Activated CD4-positive, alpha-beta memory T cell treated with anti-CD3 and anti-CD28 coated beads, Interleukin-2, amount 10 ng/mL, durations not matched to agents 7 days and 5 days (primary cell): ENCODE measurements at regions not wholly inside any gene's neighbourhood (a gene's known extent, or its start where the extent isn't known, plus 50 kb on each side); places are given as distances from the start of the nearest gene placed in this dataset.
"Not testable (repeated sequence)": the region's sequence is repeated elsewhere in the genome, so short reads cannot be mapped to it uniquely, and the experiment has no call there.

Experiments used
- CTCF ChIA-PET: fragments of 350-600 bp; sonication (Branson Sonifier 250); formaldehyde crosslinking; loops from one replicate; lab custom pipeline; 2021; ENCODE audit warnings: antibody characterized with exemption, inconsistent platforms; lab: Charles Lee
- POLR2A ChIA-PET: fragments of 350-600 bp; sonication (Branson Sonifier 250); formaldehyde crosslinking; loops from one replicate; lab custom pipeline; 2021; ENCODE audit warnings: antibody characterized with exemption; lab: Charles Lee
- DNase-seq: peaks from one replicate; pipeline ENCODE4 v3.0.0-alpha.2; 2020
- H3K27ac Mint-ChIP-seq: one replicate; pipeline ENCODE4 v1.8.0; 2021; ENCODE audit warnings: mild to moderate bottlenecking, mixed read lengths
- H3K27me3 Mint-ChIP-seq: one replicate; pipeline ENCODE4 v1.8.0; 2021; ENCODE audit warnings: mixed read lengths
- H3K36me3 Mint-ChIP-seq: one replicate; pipeline ENCODE4 v1.8.0; 2021; ENCODE audit warnings: low read depth, mixed read lengths
- H3K4me1 Mint-ChIP-seq: one replicate; pipeline ENCODE4 v1.8.0; 2021; ENCODE audit warnings: mixed read lengths
- H3K4me3 Mint-ChIP-seq: one replicate; pipeline ENCODE4 v1.8.0; 2021; ENCODE audit warnings: mild to moderate bottlenecking, mixed read lengths
- H3K9me3 Mint-ChIP-seq: one replicate; pipeline ENCODE4 v1.8.0; 2021; ENCODE audit warnings: mixed read lengths

- POLR2A ChIA-PET: no interaction called here
- Mint-ChIP-seq H3K4me3 (no peak overlapping the region), H3K4me1 (no peaks in the 10 kb centered on the region), H3K9me3 (no peaks in the 10 kb centered on the region), H3K27me3 (no peaks in the 10 kb centered on the region), H3K27ac (no peak overlapping the region), H3K36me3 (no peaks in the 10 kb centered on the region)
- no peak for DNase-seq
- CTCF ChIA-PET: no interaction called here
These were observed 115.6 kb upstream of the METAP2 start for GRCh38 chr12:95358111-95359083.

- ChIA-PET CTCF (no interaction called here), POLR2A (no interaction called here)
- no peak overlapping the region for H3K27ac Mint-ChIP-seq
- no peak overlapping the region for H3K4me3 Mint-ChIP-seq
- no peaks in the 10 kb centered on the region for H3K36me3 Mint-ChIP-seq
- DNase-seq: no peak
- no peaks in the 10 kb centered on the region for H3K9me3 Mint-ChIP-seq
- H3K4me1 Mint-ChIP-seq: no peaks in the 10 kb centered on the region
- no peaks in the 10 kb centered on the region for H3K27me3 Mint-ChIP-seq
These were observed 108.0 kb upstream of the METAP2 start for GRCh38 chr12:95365912-95366311.

- POLR2A ChIA-PET: no interaction called here
- H3K4me3 Mint-ChIP-seq: no peak overlapping the region
- DNase-seq: no peak
- H3K27me3 Mint-ChIP-seq: no peaks in the 10 kb centered on the region
- CTCF ChIA-PET: no interaction called here
- no peaks in the 10 kb centered on the region for H3K9me3 Mint-ChIP-seq
- H3K36me3 Mint-ChIP-seq: no peaks in the 10 kb centered on the region
- H3K4me1 Mint-ChIP-seq: no peaks in the 10 kb centered on the region
- no peak overlapping the region for H3K27ac Mint-ChIP-seq
These were observed 105.0 kb upstream of the METAP2 start for GRCh38 chr12:95368931-95369330.

- CTCF ChIA-PET: no interaction called here
- Mint-ChIP-seq H3K4me1 (no peaks in the 10 kb centered on the region), H3K9me3 (no peaks in the 10 kb centered on the region), H3K27ac (no peak overlapping the region), H3K27me3 (no peaks in the 10 kb centered on the region), H3K4me3 (no peak overlapping the region), H3K36me3 (no peaks in the 10 kb centered on the region)
- DNase-seq: no peak
- POLR2A ChIA-PET: no interaction called here
These were observed 102.4 kb upstream of the METAP2 start for GRCh38 chr12:95371571-95371970.

GRCh38 chr12:95379481-95379880, 94.5 kb upstream of the METAP2 start:
- POLR2A ChIA-PET, H3K27ac Mint-ChIP-seq, H3K4me1 Mint-ChIP-seq, H3K9me3 Mint-ChIP-seq, H3K27me3 Mint-ChIP-seq, H3K4me3 Mint-ChIP-seq, DNase-seq, H3K36me3 Mint-ChIP-seq, CTCF ChIA-PET: not testable (repeated sequence)

GRCh38 chr12:95380334-95380733, 93.6 kb upstream of the METAP2 start:
- H3K4me1 Mint-ChIP-seq, H3K9me3 Mint-ChIP-seq, DNase-seq, CTCF ChIA-PET, H3K27ac Mint-ChIP-seq, H3K27me3 Mint-ChIP-seq, H3K4me3 Mint-ChIP-seq, POLR2A ChIA-PET, H3K36me3 Mint-ChIP-seq: not testable (repeated sequence)

- no peak for DNase-seq
- ChIA-PET POLR2A (no interaction called here), CTCF (no interaction called here)
- Mint-ChIP-seq H3K27ac (no peak overlapping the region), H3K9me3 (no peaks in the 10 kb centered on the region), H3K4me3 (no peak overlapping the region), H3K36me3 (no peaks in the 10 kb centered on the region), H3K27me3 (no peaks in the 10 kb centered on the region), H3K4me1 (no peaks in the 10 kb centered on the region)
These were observed 92.8 kb upstream of the METAP2 start for GRCh38 chr12:95380997-95381786.

GRCh38 chr12:95383920-95384319, 90.0 kb upstream of the METAP2 start:
- H3K4me3 Mint-ChIP-seq, H3K9me3 Mint-ChIP-seq, CTCF ChIA-PET, POLR2A ChIA-PET, H3K36me3 Mint-ChIP-seq, H3K27ac Mint-ChIP-seq, H3K27me3 Mint-ChIP-seq, H3K4me1 Mint-ChIP-seq, DNase-seq: not testable (repeated sequence)

GRCh38 chr12:95384785-95385184, 89.2 kb upstream of the METAP2 start:
- CTCF ChIA-PET: no interaction called here
- Mint-ChIP-seq H3K9me3 (no peaks in the 10 kb centered on the region), H3K27me3 (no peaks in the 10 kb centered on the region), H3K27ac (no peak overlapping the region), H3K4me3 (no peak overlapping the region), H3K36me3 (no peaks in the 10 kb centered on the region), H3K4me1 (no peaks in the 10 kb centered on the region)
- POLR2A ChIA-PET: no interaction called here
- DNase-seq: no peak

GRCh38 chr12:95385246-95386035, 88.5 kb upstream of the METAP2 start:
- Mint-ChIP-seq H3K27me3 (no peaks in the 10 kb centered on the region), H3K4me1 (no peaks in the 10 kb centered on the region), H3K9me3 (no peaks in the 10 kb centered on the region), H3K36me3 (no peaks in the 10 kb centered on the region), H3K4me3 (no peak overlapping the region), H3K27ac (no peak overlapping the region)
- no peak for DNase-seq
- ChIA-PET POLR2A (no interaction called here), CTCF (no interaction called here)

- ChIA-PET POLR2A (no interaction called here), CTCF (no interaction called here)
- Mint-ChIP-seq H3K27ac (no peak overlapping the region), H3K4me3 (no peak overlapping the region), H3K36me3 (no peaks in the 10 kb centered on the region), H3K27me3 (no peaks in the 10 kb centered on the region), H3K4me1 (no peaks in the 10 kb centered on the region), H3K9me3 (no peaks in the 10 kb centered on the region)
- DNase-seq: no peak
These were observed 87.9 kb upstream of the METAP2 start for GRCh38 chr12:95386051-95386450.

GRCh38 chr12:95388260-95388659, 85.7 kb upstream of the METAP2 start:
- H3K36me3 Mint-ChIP-seq, H3K27me3 Mint-ChIP-seq, CTCF ChIA-PET, H3K27ac Mint-ChIP-seq, H3K9me3 Mint-ChIP-seq, DNase-seq, POLR2A ChIA-PET, H3K4me1 Mint-ChIP-seq, H3K4me3 Mint-ChIP-seq: not testable (repeated sequence)

- CTCF ChIA-PET: no interaction called here
- H3K27ac Mint-ChIP-seq: no peak overlapping the region
- POLR2A ChIA-PET: no interaction called here
- no peak for DNase-seq
- peaks cover 2% of the 10 kb centered on the region for H3K36me3 Mint-ChIP-seq
- H3K9me3 Mint-ChIP-seq: peaks cover 10% of the 10 kb centered on the region
- H3K4me3 Mint-ChIP-seq: no peak overlapping the region
- no peaks in the 10 kb centered on the region for H3K27me3 Mint-ChIP-seq
- H3K4me1 Mint-ChIP-seq: no peaks in the 10 kb centered on the region
These were observed 83.8 kb upstream of the METAP2 start for GRCh38 chr12:95390192-95390591.
